Pons (tissue), 1 donor: ENCODE measurements at regions not wholly inside any gene's neighbourhood (a gene's known extent, or its start where the extent isn't known, plus 50 kb on each side); places are given as distances from the start of the nearest gene placed in this dataset.
"Not testable (repeated sequence)": the region's sequence is repeated elsewhere in the genome, so short reads cannot be mapped to it uniquely, and the experiment has no call there.

Experiments used
- DNase-seq: peaks from one replicate; pipeline ENCODE4 v3.0.0-alpha.2; 2016; ENCODE audit warnings: low spot score

DNA sequence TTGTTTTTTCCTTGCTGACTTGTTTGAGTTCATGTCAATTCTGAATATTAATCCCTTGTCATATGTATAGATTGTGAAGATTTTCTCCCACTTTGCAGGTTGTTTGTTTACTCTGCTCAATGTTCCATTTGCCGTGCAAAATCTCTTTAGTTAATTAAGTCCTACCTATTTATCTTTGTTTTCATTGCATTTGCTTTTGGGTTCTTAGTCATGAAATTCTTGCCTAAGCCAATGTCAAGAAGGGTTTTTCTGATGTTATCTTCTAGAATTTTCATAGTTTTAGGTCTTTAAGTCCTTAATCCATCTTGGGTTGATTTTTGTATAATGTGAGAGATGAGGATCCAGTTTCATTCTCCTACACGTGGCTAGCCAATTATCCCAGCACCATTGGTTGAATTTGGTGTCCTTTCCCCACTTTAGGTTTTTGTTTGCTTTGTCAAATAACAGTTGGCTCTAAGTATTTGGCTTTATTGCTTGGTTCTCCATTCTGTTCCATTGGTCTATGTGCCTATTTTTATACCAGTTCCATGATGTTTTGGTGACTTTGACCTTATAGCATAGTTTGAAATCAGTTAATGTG, 163.1 kb upstream of the PGR start:
- DNase-seq, result no peak

DNA sequence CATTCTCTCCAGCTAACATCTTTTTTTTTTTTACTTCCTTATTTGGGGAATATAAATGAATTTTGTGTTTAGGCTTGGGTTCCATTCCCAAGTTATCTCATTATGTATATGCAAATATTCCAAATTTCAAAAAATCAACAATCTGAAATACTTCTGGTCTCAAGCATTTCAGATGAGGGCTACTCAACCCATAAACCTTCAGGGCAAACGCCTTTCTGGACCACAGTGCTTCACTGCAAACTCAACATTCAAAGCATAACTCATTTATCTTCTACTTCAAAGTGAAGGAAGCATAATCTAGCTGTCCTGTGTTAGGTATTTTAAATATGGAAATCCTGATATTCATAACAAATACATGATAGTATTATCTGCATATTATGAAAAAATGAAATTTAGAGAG, 161.7 kb upstream of the PGR start:
- no peak for DNase-seq

DNA sequence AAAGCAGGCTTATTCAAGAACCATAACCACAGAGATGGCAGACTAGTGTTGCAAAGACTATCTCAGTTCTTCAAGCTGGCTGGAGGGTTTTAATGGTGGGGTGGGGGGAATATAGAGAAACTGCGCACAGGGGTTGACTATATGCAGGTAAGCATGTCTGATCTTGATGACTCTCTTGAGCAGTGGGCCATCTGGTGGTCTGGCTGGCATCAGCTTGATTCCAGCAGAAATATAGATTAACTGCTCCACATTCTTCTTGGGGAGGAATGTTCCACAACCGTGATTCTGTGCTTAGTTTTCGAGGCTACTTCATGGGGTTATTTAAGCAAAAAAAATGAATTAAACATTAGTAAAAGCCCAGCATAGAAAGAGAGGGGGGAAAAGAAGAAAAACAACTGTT, 158.8 kb upstream of the PGR start:
- no peak for DNase-seq

DNA sequence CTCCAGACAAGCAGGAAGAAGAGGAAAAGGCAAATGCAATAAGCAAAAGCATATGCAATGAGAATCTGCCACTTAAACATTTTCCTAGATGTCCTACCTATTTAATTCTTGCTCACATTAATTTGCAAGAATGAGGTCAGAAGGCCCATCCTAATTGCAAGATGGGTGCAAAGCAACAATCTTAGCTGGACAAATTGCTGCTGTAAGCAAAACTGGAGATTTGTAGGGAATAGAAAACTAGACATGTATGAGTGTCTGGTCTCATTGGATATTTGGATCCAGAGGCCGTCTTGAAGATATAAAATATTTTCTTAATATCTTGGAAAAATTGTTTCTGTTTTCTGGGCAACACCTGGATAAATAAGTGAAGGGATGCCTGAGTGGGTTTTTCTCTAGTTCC, 150.1 kb upstream of the PGR start:
- no peak for DNase-seq

DNA sequence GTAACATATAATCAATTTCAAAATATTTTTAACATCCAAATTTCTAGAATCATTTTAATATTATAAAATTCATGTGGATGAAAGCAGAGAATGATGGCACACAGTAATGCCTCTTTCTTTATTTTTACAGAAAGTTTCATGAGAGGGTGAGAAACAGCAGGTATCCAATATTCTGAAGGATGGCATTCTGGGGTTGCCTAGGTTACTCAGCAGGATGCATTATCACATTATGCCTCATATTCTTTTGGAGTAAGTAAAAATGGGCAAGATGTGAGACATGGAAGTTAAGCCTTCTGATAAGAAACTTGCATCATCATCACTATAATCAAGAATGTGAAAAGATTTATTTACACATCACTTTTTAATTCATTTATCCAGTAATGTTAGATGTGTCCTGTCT, 148.7 kb upstream of the PGR start:
- no peak for DNase-seq

DNA sequence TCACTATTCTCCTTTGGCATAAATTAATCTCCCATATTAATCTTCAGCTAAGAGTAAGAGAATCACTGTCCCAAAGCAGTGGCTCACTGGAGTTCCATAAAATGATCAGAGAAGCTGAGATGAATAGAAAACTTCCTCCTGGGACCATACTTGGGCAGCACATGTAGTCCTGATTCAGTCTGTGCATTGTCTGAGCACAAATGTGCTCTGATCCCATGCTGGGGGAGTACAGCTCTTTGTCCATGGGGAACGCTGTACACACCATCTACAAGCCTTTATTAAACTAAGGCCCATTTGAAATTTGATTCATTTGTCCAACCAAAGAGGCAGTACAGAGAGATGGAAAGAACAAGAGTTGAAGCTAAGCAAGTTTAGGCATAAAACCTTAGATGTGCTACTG, 147.4 kb upstream of the PGR start:
- no peak for DNase-seq

DNA sequence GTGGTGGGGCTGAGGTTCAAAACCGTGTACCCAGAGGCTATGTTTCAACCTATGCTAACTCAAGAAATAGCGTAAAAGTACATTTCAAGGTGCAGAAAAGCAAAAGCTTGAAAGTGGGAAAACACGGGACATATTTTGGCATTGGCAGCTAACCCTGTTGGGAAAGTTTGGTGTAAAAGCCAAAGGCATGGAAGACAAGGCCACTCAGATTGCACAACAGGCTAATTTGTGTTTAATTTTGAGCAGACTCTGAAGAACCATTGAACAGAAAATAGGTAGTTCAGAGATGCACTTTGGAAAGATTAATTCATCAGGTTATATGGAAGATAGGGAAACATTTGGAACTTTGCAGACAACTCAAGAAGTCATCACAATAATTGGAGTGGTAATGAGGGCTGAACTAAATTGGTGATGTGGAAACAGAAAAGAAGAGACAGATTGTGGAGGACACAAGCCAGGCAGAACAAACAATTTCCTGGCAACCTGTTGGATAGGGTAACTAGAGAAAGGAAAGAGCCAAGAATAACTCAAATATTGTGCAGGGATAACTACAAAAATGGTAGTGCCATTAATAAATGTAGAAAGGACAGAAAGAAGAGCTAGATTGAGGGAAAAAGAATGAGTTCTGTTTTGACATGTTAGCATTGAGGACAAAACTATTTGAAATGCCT, 140.5 kb upstream of the PGR start:
- DNase-seq, result no peak

DNA sequence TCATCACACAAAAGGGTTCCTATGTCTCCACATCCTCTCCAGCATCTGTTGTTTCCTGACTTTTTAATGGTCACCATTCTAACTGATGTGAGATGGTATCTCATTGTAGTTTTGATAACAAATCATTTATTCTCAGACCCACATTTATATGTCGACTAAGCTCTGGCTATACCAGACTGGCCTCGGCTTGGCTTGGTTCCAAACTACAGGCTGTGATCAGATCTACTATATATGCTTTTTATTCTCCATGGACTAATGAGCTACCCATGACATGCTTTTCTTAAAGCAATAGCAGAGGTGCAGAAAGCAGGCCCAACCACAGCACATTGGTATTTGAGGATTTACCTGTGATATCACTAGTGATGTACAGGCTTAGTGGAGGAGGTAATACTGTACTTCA, 139.8 kb upstream of the PGR start:
- no peak for DNase-seq

DNA sequence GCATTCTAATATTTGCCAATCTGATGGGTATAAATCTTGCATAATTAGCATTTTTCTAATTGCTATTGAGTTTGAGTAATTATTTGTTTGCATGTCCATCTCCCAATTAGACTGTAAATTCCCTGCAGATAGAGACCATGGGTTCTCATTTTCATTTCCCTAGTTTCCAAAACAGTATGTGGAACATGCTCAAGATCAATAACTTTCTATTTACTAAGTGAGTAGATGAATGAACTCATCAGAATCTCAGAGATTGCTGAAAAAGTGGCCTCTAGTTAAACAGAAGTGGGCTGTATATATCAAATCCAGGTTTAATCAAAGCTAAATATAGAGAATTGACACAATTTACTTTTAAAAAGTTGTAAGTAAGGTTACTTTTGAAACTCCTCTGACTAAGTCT, 138.0 kb upstream of the PGR start:
- DNase-seq, result no peak

DNA sequence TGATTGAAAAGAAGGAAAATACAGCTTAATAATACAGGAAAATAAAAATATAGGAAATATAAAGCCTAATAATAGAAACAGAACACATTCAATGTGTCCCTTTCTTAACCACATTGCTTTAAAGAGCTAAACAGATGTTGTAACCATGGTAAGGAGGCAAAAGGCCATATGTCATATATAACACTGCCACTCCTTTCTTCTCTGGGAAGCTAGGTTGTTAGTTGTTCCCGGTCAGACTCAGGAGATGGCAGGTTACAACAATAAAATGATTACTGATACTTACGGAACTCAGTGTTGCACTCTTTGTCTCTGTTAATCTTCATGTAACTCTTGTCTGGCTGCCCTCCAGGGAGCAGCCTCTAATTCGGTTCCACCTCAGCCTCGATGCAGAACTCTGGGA, 134.7 kb upstream of the PGR start:
- DNase-seq, result no peak

DNA sequence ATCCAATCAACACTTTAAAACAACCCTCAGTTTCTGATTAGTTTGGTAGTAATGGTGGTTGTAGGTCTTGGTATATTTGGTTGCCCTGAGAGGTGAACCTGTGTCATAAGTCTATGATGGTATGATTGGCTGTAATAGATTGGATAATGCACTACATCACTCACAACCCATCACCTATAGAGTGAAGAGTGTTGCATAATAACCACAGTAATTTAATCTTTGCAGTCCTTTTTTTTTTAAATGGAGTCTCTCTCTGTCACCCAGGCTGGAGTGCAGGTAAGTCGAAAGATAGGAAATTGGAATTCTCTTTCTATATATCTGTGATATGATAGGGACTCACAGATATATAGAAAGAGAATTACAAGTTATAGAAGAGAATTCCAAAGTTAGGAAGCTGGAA, 133.4 kb upstream of the PGR start:
- DNase-seq, result no peak

DNA sequence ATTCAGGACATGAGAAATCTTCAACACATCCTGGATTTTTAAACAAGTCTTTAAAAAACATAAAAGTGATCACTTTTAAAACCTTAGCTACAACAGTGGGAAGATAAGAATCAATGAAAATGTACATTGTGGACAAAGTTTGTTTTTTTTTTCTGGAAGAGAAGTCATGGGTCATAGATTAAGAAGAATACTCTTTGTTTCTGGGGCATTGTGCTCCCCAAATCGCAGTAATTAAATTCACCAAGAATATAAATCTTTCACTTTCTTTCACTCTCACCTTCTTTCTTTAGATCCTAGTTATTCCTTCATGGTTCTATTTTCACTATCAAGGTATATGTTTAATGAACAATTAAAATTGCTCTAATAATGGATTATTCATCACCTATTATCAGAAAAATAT, 132.6 kb upstream of the PGR start:
- no peak for DNase-seq

DNA sequence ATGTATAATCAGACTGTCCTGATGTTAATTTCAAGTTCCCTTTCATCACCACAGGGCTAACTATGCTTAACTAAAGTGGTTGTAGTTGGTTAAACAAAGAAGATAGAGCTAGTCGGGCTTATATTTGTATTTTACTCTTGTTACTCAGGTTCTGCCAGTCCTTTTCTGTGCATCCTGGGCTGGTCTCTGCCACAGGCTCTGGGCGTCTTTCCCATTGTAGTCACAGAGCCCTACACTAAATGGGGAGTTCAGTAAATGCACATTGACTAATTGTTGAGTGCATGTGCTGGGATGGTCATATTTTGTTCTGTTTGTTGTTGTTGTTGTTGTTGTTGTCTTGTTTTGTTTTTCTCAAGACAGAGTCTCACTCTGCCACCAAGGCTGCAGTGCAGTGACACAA, 125.4 kb upstream of the PGR start:
- no peak for DNase-seq

DNA sequence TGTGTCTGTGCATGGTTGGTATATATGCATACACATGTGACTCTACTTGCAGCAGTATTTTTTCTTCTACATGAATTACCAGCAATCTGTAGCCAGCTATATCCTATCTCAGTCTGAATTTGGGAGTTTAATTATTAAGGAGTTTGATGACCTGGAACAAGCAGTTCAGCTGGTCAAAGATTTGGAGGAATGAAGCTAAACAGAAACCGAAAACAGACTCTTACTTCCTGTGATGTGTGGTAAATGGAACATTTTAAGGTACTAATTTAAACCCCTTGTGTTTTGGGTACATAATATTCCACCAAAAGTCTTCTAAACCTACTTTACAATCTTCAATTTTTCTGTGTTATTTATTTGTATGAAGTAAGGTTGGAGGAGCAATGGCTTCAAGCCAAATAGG, 124.4 kb upstream of the PGR start:
- DNase-seq, result no peak

DNA sequence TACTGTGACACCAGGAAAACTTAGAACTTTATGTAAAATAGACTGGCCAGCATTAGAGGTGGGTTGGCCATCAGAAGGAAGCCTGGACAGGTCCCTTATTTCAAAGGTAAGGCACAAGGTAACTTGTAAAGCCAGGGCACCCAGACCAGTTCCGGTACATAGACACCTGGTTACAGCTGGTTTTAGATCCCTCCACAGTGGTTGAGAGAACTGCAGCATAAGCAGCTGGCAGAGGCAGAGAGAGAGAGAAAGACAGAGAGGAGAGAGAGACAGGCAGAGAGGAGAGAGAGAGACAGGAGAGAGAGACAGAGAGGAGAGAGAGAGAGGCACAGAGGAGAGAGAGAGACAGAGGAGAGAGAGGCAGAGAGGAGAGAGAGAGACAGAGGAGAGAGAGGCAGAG, 116.0 kb upstream of the PGR start:
- DNase-seq, result not testable (repeated sequence)

DNA sequence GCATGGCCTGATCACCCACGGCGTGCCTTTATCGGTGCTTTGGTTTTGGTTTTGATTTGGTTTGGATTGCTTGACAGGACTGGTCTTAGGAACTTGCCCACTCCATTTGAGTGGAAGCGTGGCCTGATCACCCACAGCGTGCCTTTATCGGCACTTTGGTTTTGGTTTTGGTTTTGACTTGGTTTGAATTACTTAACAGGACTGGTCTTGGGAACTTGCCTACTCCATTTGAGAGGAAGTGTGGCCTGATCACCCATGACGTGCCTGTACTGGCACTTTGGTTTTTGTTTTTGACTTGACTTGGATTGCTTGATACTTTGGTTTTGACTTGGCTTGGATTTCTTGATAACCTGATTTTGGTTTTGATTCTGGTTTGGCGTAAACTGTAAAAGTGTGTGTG, 115.5 kb upstream of the PGR start:
- DNase-seq, result not testable (repeated sequence)

DNA sequence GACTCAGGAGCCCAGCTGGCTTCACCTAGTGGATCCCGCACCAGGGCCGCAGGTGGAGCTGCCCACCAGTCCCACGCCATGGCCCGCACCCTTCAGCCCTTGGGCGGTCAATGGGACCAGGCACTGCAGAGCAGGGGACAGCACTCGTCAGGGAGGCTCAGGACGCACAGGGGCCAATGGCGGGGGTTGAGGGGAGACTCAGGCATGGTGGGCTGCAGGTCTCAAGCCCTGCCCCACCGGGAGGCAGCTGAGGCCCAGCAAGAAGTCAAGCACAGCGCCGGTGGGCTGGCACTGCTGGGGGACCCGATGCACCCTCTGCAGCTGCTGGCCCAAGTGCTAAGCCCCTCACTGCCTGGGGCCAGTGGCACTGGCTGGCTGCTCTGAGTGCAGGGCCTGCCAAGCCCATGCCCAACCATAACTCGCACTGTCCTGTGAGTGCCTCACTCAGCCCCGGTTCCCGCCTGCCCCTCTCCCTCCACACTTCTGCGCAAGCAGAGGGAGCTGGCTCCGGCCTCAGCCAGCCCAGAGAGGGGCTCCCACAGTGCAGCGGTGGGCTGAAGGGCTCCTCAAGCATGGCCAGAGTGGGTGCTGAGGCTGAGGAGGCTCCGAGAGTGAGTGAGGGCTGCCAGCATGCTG, 111.7 kb upstream of the PGR start:
- no peak for DNase-seq

DNA sequence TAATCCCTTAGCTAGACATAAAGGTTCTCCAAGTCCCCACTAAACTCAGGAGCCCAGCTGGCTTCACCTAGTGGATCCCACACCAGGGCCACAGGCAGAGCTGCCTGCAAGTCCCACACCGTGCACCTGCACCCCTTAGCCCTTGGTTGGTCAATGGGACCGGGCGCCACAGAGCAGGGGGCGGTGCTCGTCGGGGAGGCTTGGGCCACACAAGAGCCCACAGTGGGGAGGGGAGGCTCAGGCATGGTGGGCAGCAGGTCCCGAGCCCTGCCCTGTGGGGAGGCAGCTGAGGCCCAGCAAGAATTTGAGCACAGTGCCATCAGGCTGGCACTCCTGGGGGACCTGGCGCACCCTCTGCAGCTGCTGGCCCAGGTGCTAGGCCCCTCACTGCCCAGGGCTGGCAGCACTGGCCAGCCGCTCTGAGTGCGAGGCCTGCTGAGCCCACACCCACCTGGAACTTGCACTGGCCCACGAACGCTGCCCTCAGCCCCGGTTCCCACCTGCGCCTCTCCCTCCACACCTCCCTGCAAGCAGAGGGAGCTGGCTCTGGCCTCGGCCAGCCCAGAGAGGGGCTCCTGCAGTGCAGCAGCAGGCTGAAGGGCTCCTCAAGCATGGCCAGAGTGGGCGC, 101.7 kb upstream of the PGR start:
- not testable (repeated sequence) for DNase-seq

DNA sequence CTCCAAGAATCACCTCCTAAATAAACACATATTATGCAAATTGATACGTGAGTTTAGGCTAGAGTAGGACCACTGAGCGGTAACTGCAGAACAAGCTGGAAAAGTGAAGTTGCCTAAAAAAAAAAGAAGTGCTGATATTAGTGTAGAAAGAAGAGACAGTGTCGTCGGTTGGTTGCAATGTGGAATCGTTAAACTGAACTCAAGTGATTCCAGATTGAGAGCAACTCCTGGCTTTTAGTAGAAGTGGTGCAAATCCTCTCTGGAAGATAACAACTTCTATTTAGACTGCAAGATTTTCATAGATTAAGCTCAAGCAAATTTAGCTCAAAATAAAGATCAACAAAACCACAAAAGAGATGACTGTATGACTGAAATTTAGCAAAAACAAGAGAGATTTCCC, 97.0 kb upstream of the PGR start:
- no peak for DNase-seq

DNA sequence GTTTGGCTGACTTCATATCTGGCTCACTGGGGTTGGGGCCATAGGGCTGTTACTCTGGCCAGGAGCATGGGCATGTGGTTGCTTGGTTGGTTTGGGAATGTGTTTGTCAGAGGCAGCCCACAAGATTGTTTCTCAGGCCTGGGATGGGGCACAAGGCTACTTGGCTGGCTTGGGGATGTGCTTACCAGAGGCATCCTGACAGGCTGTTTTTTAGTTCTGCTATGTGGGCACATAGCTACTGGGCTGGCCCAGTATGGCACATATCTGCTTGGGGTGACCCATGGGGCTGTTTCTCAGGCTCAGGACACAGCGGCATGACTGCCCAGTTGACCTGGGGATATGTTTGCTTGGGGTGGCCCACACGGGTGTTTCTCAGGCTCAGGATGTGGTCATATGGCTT, 94.6 kb upstream of the PGR start:
- no peak for DNase-seq

DNA sequence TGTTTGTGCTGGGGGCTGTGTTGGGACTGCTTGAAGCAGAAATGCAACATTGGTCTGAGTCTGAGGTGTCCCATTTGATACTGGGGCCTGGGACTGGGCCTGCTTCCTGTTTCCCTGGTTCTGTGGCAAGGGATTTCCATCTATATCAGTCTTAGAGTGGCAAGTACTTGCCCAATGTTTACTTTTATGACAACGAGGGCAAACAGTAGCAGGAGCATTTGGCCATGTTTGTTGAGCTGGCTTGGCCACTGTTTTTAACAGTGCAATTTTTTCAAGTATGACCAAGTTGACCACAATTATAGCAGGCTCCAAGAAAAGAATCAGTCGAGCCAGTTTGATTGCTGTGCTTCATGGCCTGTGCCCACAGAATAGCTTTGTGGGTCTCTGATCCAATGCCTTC, 88.5 kb upstream of the PGR start:
- not testable (repeated sequence) for DNase-seq

DNA sequence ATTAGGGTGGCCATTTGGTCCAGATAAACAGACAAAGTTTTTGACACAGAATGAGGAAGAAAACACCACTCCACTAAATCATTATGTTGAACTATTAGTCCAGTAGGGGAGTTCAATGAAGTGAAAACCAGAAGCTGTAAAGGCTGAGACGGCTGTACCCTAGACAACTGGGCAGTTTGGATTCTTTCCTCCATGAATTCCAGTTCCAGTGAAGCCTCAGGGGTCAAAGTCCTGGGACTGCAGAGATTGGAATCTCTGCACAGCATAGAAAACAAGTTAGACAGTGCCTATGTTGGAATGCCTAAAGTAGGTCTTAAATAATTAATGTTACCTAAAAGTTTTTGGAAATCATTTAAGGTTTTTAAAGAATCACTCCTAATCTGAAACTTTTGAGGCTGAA, 86.5 kb upstream of the PGR start:
- DNase-seq, result not testable (repeated sequence)

DNA sequence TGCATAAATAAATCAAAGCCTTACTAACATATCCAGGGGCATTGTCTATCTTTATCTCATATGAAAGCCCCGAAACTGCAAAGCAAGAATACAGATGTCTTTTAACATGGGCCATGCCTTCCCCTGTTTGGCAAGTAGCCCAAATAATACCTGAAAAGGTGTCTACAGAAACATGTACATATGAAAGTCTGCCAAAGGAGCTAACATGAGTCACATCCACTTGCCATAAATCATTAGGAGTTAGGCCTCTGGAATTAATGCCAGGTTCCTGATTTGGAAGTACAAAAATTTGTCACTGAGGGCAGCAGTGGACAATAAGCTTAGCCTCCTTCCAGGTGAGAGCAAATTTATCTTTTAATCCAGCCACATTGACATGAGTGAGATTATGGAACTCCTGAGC, 85.5 kb upstream of the PGR start:
- no peak for DNase-seq
